Forelimb muscle (tissue), 1 donor: ENCODE measurements at regions not wholly inside any gene's neighbourhood (a gene's known extent, or its start where the extent isn't known, plus 50 kb on each side); places are given as distances from the start of the nearest gene placed in this dataset.
"Not testable (repeated sequence)": the region's sequence is repeated elsewhere in the genome, so short reads cannot be mapped to it uniquely, and the experiment has no call there.

ENCODE experiments used
- DNase-seq: peaks from one replicate; pipeline ENCODE4 v3.0.0-alpha.2; 2013; ENCODE audit warnings: low read depth

GRCh38 chr12:58647495-58647894 is 272.8 kb downstream of the LRIG3 start:
- no peak for DNase-seq

- no peak for DNase-seq
These were observed 272.1 kb downstream of the LRIG3 start for GRCh38 chr12:58648176-58648575.

DNA sequence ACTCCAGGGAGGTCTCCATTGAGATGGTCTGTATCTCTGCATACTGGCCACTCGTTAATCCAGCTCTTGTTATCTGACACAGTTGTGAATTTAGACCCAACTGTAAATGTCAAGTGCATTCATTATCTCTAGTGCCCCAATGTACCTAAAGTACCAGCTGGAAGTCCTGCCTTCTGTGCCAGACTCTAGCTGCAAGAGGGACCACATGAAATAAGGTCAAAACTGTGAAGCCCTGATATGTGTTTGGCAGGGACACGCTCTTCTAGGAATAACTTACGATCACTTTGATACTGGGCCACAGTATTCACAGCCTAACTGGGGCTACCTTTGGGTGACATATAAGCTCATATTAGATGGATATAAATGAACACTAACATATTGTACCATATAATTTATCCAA is 268.5 kb downstream of the LRIG3 start:
- DNase-seq = no peak

DNA sequence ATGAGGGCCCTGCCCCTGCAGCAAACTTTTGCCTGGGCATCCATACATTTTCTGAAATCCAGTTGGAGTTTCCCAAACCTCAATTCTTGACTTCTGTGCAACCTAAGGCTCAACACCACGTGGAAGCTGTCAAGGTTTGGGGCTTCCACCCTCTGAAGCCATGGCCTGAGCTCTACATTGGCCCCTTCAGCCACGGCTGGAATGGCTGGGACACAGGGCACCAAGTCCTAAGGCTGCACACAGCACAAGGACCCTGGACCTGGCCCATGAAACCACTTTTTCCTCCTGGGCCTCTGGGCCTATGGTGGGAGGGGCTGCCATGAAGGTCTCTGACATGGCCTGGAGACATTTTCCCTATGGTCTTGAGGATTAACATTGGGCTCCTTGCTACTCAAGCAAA is 266.3 kb downstream of the LRIG3 start:
- no peak for DNase-seq

- DNase-seq = no peak
These were observed 264.9 kb downstream of the LRIG3 start for GRCh38 chr12:58655375-58655774.

- DNase-seq = no peak
These were observed 263.9 kb downstream of the LRIG3 start for GRCh38 chr12:58656254-58657009.

- DNase-seq = no peak
These were observed 263.1 kb downstream of the LRIG3 start for GRCh38 chr12:58657190-58657589.

DNA sequence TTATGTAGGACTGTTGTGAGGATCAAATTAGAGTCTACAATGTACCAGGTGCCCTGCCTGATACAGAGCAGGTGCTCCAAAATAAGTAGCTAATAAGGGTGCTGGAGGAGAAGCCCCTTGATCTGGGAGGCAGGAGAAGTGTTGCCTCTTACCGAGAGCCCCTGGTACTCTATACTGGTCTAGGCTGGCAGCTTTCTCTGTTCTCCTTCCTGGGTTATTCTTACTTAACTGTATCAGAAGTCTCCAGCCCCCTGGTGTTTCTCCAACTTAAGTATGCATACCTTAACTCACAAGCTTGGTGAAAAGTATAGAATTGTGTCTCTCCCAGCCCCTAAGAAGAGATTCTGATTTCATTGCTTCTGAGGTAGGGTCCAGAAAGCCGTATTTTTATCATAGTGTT is 254.9 kb downstream of the LRIG3 start:
- DNase-seq = no peak

GRCh38 chr12:58668233-58668632 is 252.1 kb downstream of the LRIG3 start:
- no peak for DNase-seq

DNA sequence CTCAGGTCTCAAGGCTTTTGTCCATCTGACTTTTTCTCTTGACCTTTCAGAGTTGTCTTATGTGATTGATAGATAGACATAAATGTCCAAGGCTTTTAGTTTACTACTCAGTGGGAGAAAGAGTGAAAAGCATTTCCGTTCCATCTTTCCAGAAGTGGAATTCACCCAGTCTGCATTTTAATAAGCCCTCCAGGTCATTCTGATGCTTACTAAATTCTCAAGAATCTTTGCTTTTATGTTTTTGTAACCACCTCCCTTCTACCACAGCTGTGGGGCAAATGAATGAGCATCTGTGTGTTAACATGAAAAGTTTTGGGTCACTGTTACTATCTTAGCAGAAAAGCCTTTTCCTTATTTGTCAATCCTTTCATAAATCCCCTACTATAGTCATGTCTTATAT is 251.4 kb downstream of the LRIG3 start:
- DNase-seq = no peak

DNA sequence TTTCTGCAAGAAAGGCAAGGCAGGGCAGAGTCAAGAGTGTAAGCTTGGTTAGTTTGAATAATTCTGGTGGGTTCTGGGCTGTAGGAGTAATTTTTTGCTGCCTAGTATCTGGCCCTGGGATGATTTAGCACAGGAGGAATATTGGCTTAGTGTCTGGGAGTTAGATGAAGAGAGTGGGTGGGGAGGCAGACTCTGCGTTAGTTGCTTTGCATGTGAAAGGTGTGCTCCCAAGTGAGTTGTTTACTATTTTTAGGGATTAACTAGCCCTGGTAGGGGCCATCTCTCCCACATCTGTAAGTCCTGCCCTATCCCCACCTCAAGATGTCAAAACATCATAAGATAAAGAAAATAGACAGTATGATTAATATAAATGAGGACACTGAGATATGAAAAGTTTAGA is 249.7 kb downstream of the LRIG3 start:
- no peak for DNase-seq

GRCh38 chr12:58671196-58671595 is 249.1 kb downstream of the LRIG3 start:
- no peak for DNase-seq

GRCh38 chr12:58673021-58673420 is 247.3 kb downstream of the LRIG3 start:
- no peak for DNase-seq

GRCh38 chr12:58677833-58678232 is 242.5 kb downstream of the LRIG3 start:
- not testable (repeated sequence) for DNase-seq

DNA sequence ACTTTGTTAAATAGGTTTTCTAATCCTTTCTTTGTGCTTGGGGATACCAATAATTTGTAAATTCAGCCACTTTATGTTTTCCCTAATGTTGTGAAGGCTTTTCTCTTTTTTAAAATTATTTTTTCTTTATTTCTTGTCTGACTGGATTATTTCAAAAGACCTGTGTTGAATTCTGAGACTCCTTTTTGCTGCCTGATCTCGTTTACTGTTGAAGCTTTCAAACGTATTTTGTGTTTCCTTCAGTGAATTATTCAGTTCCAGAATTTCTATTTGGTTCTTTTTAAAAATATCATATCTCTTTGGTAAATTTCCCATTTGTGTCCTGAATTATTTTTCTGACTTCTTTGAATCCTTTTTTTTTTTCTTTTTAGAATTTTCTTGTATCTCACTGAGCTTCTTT is 241.6 kb downstream of the LRIG3 start:
- no peak for DNase-seq

- no peak for DNase-seq
These were observed 238.6 kb downstream of the LRIG3 start for GRCh38 chr12:58681730-58682129.

DNA sequence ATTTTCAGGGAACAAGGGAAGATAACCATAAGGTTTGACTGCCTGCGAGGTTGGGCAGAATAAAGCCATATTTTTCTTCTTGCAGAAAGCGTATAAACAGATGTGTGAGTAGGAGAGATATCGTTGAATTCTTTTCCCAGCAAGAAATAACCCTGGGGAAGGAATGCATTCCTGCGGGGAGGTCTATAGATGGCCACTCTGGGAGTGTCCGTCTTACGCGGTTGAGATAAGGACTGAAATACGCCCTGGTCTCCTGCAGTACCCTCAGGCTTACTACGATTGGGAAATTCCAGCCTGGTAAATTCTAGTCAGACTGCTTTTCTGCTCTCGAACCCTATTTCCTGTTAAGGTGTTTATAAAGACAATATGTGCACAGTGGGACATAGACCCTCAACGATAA is 225.0 kb downstream of the LRIG3 start:
- DNase-seq = no peak

- no peak for DNase-seq
These were observed 218.8 kb downstream of the LRIG3 start for GRCh38 chr12:58701536-58701935.

- peak; percentile 88 for DNase-seq
These were observed 216.4 kb downstream of the LRIG3 start for GRCh38 chr12:58703866-58704265.

DNA sequence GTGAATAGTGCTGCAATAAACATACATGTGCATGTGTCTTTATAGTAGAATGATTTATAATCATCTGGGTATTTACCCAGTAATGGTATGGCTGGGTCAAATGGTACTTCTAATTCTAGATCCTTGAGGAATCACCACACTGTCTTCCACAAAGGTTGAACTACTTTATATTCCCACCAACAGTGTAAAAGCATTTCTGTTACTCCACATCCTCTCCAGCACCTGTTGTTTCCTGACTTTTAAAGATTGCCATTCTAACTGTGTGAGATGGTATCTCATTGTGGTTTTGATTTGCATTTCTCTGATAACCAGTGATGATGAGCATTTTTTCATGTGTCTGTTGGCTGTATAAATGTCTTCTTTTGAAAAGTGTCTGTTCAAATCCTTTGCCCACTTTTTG is 215.5 kb downstream of the LRIG3 start:
- not testable (repeated sequence) for DNase-seq

DNA sequence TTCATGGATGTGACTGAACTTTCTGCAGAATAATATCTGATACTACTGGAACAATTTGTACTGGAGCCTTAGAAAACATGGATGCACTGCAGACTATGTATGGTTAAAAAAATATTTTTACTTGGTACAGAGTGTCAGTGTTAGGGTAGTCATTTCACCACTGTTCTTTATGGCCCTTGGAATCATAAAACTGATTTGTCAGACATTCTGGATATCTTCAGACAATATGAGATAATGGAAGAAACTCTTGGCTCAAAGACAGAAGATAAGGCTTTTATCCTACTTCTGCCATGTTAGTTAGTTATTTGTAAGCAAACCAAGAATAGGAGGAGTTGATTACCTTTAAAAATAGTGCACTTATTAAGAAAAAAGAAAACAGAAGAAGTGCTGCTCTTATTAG is 209.4 kb downstream of the LRIG3 start:
- no peak for DNase-seq

DNA sequence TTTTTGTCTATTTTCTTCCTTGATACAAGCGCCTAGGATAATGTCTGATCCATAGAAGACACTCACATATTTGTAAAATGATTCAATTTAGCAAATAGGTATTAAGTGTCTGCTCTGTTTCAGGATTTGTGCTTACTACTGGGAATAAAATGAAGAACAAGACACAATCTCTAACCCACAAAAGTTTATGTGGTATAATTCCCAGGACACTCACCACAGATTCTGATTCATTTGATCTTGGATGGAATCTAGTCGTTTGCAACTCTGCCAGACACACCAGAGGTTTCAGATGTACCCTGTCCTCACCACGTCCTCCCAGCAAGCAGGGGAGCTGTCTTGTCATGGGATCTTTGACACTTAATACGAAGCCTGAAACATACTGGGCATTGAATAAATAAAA is 208.3 kb downstream of the LRIG3 start:
- DNase-seq = no peak

GRCh38 chr12:58712976-58713375 is 207.3 kb downstream of the LRIG3 start:
- no peak for DNase-seq

- no peak for DNase-seq
These were observed 201.1 kb downstream of the LRIG3 start for GRCh38 chr12:58719161-58719560.
